MM.1S (cell line): ENCODE measurements at regions not wholly inside any gene's neighbourhood (a gene's known extent, or its start where the extent isn't known, plus 50 kb on each side); places are given as distances from the start of the nearest gene placed in this dataset.

ENCODE experiments used
- DNase-seq: peaks from one replicate; pipeline ENCODE4 v3.0.0-alpha.2; 2015
- H2AFZ ChIP-seq: fragments of 300-600 bp; sonication (generic); 2 replicates; pipeline ENCODE4 v1.6.0; 2016; ENCODE audit warnings: antibody characterized with exemption, low read length
- H3F3A ChIP-seq: fragments of 300-600 bp; sonication (generic); 2 replicates; pipeline ENCODE4 v1.6.1; 2016; ENCODE audit warnings: mild to moderate bottlenecking, antibody characterized with exemption, low read length, moderate library complexity, mixed read lengths; ENCODE audit not compliant: insufficient read depth
- H3K27ac ChIP-seq: fragments of 300-600 bp; sonication (generic); 2 replicates; pipeline ENCODE4 v1.5.1; 2016; ENCODE audit warnings: mild to moderate bottlenecking, low read length
- H3K27me3 ChIP-seq: fragments of 300-600 bp; sonication (generic); replicated peaks from 2 replicates; pipeline ENCODE4 v1.6.0; 2016; ENCODE audit warnings: low read length; ENCODE audit not compliant: insufficient read depth
- H3K36me3 ChIP-seq: fragments of 300-600 bp; sonication (generic); replicated peaks from 2 replicates; pipeline ENCODE4 v1.6.1; 2016; ENCODE audit warnings: mild to moderate bottlenecking, low read length, mixed read lengths; ENCODE audit not compliant: insufficient read depth
- H3K4me1 ChIP-seq: fragments of 300-600 bp; sonication (generic); 2 replicates; pipeline ENCODE4 v1.6.1; 2016; ENCODE audit warnings: low read length, mixed read lengths
- H3K4me2 ChIP-seq: fragments of 300-600 bp; sonication (generic); 2 replicates; pipeline ENCODE4 v1.6.0; 2016; ENCODE audit warnings: low read depth, low read length
- H3K4me3 ChIP-seq: fragments of 300-600 bp; sonication (generic); 2 replicates; pipeline ENCODE4 v1.5.1; 2016; ENCODE audit warnings: low read length, mixed read lengths
- H3K79me2 ChIP-seq: fragments of 300-600 bp; sonication (generic); 2 replicates; pipeline ENCODE4 v1.6.1; 2016; ENCODE audit warnings: mixed run types, low read length, mixed read lengths
- H3K9ac ChIP-seq: fragments of 300-600 bp; sonication (generic); 2 replicates; pipeline ENCODE4 v1.6.1; 2016; ENCODE audit warnings: low read length, mixed read lengths
- H3K9me2 ChIP-seq: fragments of 300-600 bp; sonication (generic); replicated peaks from 2 replicates; pipeline ENCODE4 v1.6.1; 2016; ENCODE audit warnings: mild to moderate bottlenecking, low read length, mixed read lengths; ENCODE audit not compliant: insufficient read depth
- H3K9me3 ChIP-seq: fragments of 300-600 bp; sonication (generic); replicated peaks from 2 replicates; pipeline ENCODE4 v1.6.1; 2016; ENCODE audit warnings: mild to moderate bottlenecking, low read length, mixed read lengths; ENCODE audit not compliant: insufficient read depth
- H4K20me1 ChIP-seq: fragments of 300-600 bp; sonication (generic); 2 replicates; pipeline ENCODE4 v1.6.1; 2016; ENCODE audit warnings: mild to moderate bottlenecking, low read length, moderate library complexity, mixed read lengths; ENCODE audit not compliant: insufficient read depth
- EZH2 ChIP-seq: fragments of 300-600 bp; sonication (generic); optimal IDR thresholded peaks from 2 replicates; pipeline ENCODE3; 2017; ENCODE audit warnings: low read depth, mild to moderate bottlenecking, antibody characterized with exemption, low read length, mixed read lengths
- EZH2phosphoT487 ChIP-seq: fragments of 300-600 bp; sonication (generic); IDR thresholded peaks from 2 replicates; pipeline ENCODE4 v1.6.1; 2018; ENCODE audit warnings: antibody characterized with exemption, low read length
- TF ChIP-seq, protein P1 (sequence below): fragments of 300-600 bp; sonication (generic); IDR thresholded peaks from 2 replicates; pipeline ENCODE4 v1.5.1; 2016; ENCODE audit warnings: antibody characterized with exemption, low read length, mixed read lengths

DNA sequence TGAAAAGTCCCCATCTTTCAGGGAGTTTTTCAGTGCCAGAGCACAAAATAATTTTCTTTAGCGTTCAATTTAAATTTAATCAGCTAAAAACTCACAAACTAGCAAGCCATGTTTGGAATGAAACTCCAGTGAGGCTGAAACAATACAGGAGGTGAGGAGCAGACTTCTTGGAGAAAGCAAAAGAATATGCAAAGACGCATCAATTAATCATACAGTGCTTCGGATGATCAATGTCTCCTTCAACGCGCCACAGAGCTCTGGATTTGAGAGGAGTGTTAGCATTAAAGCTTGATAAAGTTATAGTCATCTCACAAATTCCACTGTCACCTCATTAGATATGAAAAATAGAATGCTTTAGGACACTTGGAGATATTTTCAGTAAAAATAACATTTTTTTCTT, 248.0 kb downstream of the WDR11 start:
- no peak for DNase-seq
- Histone ChIP-seq H3K27ac (no peak overlapping the region), H3K4me2 (no peak overlapping the region), H3K27me3 (no peaks in the 10 kb centered on the region), H3K79me2 (no peaks in the 10 kb centered on the region), H4K20me1 (no peaks in the 10 kb centered on the region), H3K4me3 (no peak overlapping the region), H3K9ac (no peak overlapping the region), H3K9me2 (no peaks in the 10 kb centered on the region), H3F3A (no peaks in the 10 kb centered on the region), H3K36me3 (no peaks in the 10 kb centered on the region), H2AFZ (no peak overlapping the region), H3K4me1 (no peaks in the 10 kb centered on the region), H3K9me3 (no peaks in the 10 kb centered on the region)
- TF ChIP-seq, protein P1, sequence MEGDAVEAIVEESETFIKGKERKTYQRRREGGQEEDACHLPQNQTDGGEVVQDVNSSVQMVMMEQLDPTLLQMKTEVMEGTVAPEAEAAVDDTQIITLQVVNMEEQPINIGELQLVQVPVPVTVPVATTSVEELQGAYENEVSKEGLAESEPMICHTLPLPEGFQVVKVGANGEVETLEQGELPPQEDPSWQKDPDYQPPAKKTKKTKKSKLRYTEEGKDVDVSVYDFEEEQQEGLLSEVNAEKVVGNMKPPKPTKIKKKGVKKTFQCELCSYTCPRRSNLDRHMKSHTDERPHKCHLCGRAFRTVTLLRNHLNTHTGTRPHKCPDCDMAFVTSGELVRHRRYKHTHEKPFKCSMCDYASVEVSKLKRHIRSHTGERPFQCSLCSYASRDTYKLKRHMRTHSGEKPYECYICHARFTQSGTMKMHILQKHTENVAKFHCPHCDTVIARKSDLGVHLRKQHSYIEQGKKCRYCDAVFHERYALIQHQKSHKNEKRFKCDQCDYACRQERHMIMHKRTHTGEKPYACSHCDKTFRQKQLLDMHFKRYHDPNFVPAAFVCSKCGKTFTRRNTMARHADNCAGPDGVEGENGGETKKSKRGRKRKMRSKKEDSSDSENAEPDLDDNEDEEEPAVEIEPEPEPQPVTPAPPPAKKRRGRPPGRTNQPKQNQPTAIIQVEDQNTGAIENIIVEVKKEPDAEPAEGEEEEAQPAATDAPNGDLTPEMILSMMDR, result no peak
- no peak for TF ChIP-seq EZH2phosphoT487

DNA sequence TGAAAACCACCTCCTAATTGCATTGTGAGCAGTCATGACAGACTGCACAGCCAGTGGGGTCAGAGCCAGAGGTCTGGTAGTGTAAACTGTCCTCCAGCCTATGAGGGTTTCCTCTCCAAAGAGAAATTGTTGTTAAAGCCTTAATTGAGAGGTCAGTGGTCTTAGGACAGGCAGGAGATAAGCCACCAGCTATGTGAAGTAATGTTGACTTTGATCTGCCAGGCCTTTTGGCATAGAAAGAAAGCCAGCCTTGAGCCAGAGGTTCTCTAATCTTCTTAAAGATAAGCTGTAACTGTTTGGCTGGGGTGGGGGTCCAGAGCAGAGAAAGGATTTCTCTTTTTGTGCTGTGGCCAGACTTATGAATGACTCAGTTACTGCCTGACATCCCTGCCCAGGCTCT, 248.4 kb downstream of the WDR11 start:
- H3K36me3 ChIP-seq, result no peaks in the 10 kb centered on the region
- H3F3A ChIP-seq, result no peaks in the 10 kb centered on the region
- no peak overlapping the region for H3K27ac ChIP-seq
- H4K20me1 ChIP-seq, result no peaks in the 10 kb centered on the region
- no peaks in the 10 kb centered on the region for H3K9me3 ChIP-seq
- no peaks in the 10 kb centered on the region for H3K27me3 ChIP-seq
- H2AFZ ChIP-seq, result no peak overlapping the region
- H3K9ac ChIP-seq, result no peak overlapping the region
- no peak for DNase-seq
- TF ChIP-seq, protein P1, result no peak
- TF ChIP-seq EZH2 (no peak), EZH2phosphoT487 (no peak)
- no peaks in the 10 kb centered on the region for H3K4me1 ChIP-seq
- H3K4me3 ChIP-seq, result no peak overlapping the region
- H3K79me2 ChIP-seq, result no peaks in the 10 kb centered on the region
- H3K4me2 ChIP-seq, result no peak overlapping the region
- H3K9me2 ChIP-seq, result no peaks in the 10 kb centered on the region

DNA sequence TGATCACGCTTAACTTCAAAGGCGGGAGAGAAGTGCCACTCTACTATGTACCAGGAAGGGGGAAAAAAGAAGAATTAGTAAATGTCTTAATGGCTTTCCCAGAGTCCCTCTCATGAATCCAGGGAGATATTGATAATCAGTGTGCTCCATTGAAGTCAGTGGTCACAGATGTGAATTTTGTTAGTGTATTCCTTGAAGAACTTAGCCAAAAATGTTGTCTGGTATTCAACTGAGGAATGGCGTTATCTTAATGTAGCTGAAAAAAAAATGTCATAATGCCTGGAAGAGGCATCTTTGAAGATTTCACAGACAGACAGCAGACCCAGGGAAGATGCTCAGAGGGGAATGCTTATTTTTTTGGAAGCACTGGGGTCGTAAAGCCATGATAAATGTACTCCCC, 250.4 kb downstream of the WDR11 start:
- DNase-seq, result no peak
- Histone ChIP-seq H3K9ac (no peak overlapping the region), H4K20me1 (no peaks in the 10 kb centered on the region), H3F3A (no peaks in the 10 kb centered on the region), H3K9me3 (no peaks in the 10 kb centered on the region), H2AFZ (no peak overlapping the region), H3K4me2 (no peak overlapping the region), H3K79me2 (no peaks in the 10 kb centered on the region), H3K27ac (no peak overlapping the region), H3K27me3 (no peaks in the 10 kb centered on the region), H3K9me2 (no peaks in the 10 kb centered on the region), H3K36me3 (no peaks in the 10 kb centered on the region), H3K4me1 (no peaks in the 10 kb centered on the region), H3K4me3 (no peak overlapping the region)
- TF ChIP-seq EZH2, result no peak
- no peak for TF ChIP-seq EZH2phosphoT487
- TF ChIP-seq, protein P1, result no peak
